Activated CD4-positive, alpha-beta T cell treated with anti-CD3 and anti-CD28 coated beads, Interleukin-2, amount 50 U/mL, for 48 hours (primary cell): ENCODE measurements at regions not wholly inside any gene's neighbourhood (a gene's known extent, or its start where the extent isn't known, plus 50 kb on each side); places are given as distances from the start of the nearest gene placed in this dataset.

Experiments
- DNase-seq, 2 experiments: peaks; one replicate each; pipeline ENCODE4 v3.0.0-alpha.2; 2020

DNA sequence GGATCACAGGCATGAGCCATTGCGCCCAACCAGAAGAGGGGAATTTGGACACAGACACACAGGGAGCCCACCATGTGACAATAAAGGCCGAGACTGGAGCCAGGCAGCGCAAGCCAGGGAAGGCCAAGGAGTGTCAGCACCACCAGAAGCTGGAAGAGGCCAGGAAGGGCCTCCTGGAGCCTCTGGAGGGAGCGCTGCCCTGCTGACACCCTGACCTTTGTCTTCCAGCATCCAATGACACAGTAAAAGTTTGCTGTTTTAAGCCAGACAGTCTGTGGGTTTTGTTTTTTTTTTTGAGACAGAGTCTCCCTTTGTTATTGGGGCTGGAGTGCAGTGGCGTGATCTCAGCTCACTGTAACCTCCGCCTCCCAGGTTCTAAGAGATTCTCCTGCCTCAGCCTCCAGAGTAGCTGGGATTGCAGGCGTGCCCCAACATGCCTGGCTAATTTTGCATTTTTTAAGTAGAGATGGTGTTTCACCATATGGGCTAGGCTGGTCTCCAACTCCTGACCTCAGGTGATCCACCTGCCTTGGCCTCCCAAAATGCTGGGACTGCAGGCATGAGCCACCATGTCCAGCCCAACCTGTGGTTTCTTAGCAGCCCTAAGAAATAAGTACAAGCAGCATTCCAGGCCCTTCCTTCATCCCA is 215.8 kb downstream of the CTTN start:
- no peak for DNase-seq

GRCh38 chr11:70615036-70615875 is 216.9 kb downstream of the CTTN start:
- DNase-seq, result no peak

GRCh38 chr11:70616317-70616716 is 218.0 kb downstream of the CTTN start:
- no peak for DNase-seq

DNA sequence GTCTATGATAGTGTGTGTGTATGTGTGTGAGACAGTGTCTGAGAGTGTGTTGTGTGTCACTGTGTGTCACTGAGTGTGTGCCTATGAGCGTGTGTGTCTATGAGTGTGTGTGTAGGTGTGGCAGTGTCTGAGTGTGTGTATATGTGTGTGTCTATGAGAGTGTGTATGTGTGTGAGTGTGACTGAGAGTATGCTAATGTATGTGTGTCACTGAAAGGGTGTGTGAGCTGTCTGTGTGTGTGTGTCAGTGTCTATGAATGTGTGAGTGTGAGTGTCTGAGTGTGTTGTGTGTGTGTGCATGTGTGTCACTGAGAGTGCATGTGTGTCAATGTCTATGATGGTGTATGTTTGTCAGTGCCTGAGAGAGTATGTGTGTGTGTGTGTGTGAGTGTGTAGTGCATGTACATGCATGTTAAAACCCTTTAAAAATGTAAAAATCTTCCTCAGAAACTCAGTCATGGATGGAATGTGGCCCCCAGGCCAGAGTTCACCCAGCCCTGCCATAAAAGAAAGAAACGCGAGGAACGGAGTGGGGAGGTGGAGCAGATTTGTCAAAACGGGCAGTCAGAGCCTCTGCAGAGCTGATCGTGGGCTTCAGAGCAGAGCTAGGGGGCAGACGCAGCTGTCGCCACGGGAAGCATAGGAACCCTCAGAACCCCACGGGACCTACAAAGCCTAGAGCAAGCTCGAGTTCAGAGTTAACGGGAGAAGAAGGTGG is 218.8 kb downstream of the CTTN start:
- no peak for DNase-seq

DNA sequence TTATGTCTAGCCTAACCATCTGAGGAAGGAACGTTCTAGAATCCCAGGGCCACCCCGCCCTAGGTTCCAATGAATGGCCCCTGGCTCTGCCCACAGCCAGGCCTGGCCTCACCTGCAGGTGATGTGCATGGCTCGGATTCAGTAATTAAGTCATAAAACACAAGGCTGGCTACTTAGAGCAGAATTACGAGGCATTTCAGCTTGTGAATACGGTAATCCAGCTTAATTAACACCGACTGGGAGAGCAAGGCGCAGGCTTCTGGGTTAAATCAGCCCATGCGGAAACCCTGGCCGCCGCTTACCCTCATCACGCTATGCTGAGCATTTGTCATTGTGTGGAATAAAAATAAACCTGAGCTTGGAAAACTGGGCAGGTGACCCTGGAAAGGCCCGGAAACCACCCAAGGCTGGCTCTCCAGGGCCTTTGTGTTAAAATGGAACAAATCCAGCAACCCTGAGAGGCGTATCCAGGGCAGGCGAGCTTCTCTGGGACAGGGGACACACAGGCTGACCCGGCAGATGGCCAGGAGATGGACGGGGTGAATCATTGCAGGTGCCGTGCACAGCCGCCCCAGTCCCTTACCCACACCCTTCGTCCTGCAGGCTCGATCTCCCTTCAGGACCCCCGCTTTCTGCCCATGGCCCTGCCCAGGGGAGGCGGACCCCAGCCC is 220.2 kb downstream of the CTTN start:
- no peak for DNase-seq

- DNase-seq, result no peak
These were observed 221.3 kb downstream of the CTTN start for GRCh38 chr11:70619591-70619990.

- DNase-seq, result no peak
These were observed 222.3 kb downstream of the CTTN start for GRCh38 chr11:70620510-70621184.

- DNase-seq, result no peak
These were observed 222.9 kb downstream of the CTTN start for GRCh38 chr11:70621241-70621640.

GRCh38 chr11:70622091-70622490 is 223.8 kb downstream of the CTTN start:
- no peak for DNase-seq

GRCh38 chr11:70623906-70624597 is 225.7 kb downstream of the CTTN start:
- no peak for DNase-seq

- no peak for DNase-seq
These were observed 226.3 kb downstream of the CTTN start for GRCh38 chr11:70624598-70624993.

DNA sequence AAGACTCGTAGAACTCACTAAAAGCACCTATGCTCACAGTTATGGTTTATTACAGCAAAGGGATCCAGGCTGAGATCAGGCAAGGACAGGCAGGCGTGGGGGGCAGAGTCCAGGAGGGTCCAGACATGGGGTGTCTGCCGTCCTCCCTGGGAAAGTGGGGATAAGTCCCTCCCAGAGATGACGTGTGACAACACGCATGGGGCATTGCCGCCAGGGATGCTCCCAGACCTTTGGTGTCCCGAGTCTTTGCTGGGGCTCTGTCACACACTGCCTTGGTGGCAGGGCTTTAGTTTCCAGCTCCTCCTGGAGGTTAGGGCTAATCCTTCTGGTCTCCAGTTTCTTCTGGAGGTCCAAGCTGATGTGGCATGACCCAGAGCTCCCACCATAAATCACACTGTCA is 226.7 kb downstream of the CTTN start:
- no peak for DNase-seq

DNA sequence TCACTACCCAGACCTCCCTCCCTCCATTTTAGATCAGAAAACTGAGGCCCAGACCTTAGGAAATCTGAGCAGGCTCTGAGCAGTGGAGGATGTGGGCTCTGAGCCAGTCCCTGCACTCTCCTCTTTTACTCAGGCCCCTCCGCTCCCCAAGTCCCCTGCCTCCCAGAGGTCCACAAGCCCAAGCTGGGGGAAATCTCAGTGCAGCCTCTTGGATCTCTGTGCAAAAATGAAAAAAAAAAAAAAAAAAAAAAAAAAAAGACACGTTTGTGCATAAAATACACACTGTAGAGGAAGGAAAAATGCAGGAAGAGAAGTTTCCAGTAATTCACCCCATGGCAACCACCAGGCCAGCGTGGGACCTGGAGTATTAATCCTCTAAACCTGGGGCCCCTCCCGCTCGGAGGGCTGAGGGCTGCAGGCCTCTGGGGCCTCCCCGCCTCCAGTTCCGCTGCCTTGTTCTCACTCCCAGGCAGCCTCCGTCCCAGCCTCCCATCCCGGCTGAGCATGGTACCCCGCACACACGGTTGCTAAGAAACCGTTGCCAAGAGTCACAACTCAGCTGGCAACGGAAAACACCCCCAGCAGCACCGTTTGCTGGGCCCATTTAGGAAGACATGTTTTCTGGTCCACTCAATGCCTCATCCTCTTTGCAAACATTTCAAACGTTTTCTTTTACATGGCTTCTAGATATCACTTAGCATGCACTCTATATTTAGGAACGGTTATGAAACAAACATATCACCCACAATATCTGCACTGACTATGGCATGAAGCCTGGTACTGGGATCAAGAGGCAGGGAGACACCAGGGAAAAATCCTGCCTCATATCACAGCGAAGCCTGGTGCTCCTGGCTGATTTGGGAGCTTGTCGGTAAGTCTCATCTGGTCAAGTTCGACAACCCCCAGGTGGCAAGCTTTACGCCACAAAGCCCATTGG is 227.5 kb downstream of the CTTN start:
- DNase-seq, result no peak

DNA sequence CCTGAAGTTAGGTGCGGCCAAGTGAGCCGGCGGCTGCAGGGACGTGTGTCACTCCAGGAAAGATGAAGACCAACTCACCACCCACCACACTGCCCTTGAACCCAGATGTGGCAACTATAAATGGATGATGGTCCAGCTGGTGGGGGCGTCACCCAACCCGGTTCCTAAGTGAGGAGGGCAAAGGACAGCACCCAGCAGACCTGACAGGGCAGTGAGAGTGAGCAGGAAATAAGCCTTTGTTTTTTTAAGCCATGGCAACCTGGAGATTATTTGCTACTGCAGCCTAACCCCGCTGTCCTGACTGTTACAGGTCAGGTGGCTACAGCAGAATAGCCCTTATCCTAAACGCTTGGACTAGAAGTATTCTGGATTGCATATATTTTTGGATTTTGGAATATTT is 228.9 kb downstream of the CTTN start:
- DNase-seq, result no peak

GRCh38 chr11:70628176-70628854 is 230.0 kb downstream of the CTTN start:
- DNase-seq, result no peak

DNA sequence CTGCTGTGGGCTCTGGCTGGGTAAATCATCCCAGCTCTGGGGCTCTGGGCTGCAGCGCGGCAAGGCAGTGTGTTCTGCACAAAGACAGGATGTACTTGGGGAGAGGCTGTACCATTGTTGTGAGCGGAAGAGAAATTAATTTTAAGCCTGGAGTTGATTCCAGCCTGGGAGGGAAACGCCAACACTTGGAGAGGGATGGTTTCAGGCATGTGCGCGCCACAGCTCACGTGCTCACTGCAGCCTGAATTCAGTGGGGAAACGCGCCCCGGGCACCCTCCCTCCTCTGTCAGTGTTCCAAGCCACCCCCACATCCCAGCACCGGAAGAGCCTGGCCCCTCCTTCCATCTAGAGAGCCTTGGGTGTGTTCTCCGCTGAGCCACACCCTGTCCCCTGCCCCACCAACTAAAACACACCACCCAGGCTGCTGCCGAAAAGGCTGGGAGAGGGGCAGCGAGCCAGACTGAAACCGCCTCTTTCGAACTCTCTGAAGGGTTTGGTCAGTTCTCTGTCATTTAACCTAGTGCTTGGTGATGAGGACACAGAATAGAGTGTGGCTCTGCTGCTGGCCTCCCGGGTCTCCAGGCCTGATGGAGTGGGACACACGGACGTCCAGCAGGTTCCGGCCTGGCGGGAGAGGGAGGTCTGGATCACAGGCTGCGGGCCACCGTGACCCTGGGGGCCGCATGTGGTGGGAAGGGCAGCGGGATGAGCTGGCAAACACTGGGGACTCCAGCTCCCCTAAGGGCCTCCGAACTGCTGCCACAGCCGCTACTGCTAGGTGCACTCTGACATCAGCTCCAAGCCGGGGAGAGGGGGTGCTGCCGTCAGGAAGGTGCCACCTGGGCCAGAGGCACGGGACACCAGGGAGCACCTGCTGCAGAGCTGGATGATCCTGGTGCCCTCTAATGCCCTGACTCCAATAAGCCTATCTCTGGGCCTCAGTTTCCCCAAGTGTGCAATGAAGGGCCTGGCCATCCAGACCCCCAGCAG is 230.8 kb downstream of the CTTN start:
- DNase-seq, result no peak

GRCh38 chr11:70630068-70630467 is 231.7 kb downstream of the CTTN start:
- DNase-seq, result no peak

DNA sequence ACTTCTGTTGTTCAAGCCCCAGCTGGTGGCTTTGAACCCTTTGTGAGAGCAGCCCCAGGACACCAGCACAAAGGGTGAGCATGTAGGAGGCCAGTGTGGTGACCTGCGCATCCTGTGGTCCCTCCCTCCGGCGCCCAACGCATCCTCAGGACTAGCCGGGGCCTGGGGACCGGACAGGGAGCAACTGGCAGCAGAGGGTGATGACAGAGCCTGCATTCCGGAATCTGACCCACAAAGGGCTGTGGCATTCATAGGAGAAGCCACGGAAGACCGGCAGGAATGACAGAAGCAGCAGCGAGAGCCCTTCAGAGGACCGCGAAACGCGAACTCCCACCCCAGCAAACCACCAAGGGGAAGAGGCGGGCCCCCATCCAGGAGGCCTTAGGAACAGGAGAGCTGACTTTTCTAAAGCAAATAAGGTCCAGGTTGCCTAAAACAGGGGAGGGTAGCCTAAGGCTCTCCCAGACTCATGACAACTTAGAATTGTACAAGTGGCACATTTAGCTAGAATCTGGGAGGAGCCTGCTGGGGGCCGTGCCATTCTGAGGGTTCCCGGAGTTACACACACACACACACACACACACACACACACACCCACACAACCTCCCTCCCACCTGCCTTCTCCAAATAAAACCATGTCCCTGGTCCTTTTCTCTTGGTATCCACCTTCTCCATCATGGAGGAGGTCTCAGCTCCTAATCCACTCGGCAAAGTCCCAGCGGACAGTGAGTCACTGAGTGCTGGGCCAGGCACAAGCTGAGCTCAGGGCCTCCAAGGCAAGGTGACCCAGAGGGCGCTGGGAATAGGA is 232.7 kb downstream of the CTTN start:
- no peak for DNase-seq
